CD1c-positive myeloid dendritic cell (primary cell): ENCODE measurements at regions not wholly inside any gene's neighbourhood (a gene's known extent, or its start where the extent isn't known, plus 50 kb on each side); places are given as distances from the start of the nearest gene placed in this dataset.
"Not testable (repeated sequence)": the region's sequence is repeated elsewhere in the genome, so short reads cannot be mapped to it uniquely, and the experiment has no call there.

Source experiments
- DNase-seq: peaks from one replicate; pipeline ENCODE4 v3.0.0-alpha.2; 2016; ENCODE audit errors: extremely low spot score

DNA sequence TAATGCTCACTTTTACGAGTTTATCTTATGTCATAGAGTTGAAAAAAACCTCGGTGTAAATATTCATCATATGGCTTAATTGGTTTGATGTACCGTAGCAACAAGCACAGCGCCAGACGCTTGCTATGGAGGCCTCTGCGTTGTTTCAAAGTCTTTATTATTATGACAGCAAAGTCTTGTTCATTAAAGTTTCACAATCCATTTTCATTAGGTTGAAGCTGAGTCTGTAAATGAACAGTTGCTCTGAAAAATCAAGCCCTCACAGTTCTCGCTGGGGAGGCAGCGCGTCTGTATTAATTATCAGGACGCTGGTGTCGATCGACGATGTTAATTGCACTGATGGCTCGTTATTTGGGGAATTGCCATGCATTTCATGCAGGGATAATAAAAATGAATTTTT lies 185.6 kb downstream of the INSC start:
- no peak for DNase-seq

DNA sequence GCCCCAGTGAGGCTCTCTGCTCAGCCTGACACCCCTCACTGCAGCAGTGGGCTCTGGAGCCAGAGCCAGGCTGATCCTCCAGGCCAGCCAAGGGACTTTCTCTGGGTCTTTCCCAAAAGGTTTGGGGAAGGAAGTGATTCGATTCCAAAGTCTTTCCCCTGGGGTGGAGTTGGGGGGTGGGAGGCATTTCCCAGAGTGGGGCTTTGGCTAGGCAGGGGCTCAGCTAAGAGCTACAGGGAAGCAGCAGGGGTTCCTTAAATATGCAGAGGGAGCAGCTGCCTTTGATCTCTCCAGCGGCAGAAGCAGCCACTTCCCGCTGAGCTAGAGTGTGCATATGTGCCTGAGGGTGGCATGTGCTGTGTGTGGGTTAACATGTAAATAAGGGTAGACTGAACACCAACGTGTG lies 192.9 kb downstream of the INSC start:
- DNase-seq, result no peak

GRCh38 chr11:15308840-15309239 lies 194.1 kb downstream of the INSC start:
- DNase-seq, result no peak

- no peak for DNase-seq
Observed at GRCh38 chr11:15309296-15309695, 194.6 kb downstream of the INSC start.

DNA sequence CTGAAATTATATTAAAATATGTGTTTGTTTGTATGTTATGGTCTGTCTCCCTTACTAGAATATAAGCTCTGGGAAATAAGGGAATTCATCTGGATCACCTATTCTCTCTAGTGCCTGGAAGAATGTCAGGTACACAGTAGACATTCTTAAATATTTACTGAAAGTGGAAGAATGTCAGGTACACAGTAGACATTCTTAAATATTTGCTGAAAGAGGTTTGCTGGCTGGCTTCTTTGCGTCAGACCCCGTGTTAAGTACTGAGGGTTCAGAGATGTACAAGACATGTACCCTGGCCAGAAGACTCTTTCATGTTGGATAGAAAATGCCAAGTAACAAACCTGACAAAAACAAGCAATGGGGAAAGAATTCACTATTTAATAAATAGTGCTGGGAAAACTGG lies 199.1 kb downstream of the INSC start:
- no peak for DNase-seq

DNA sequence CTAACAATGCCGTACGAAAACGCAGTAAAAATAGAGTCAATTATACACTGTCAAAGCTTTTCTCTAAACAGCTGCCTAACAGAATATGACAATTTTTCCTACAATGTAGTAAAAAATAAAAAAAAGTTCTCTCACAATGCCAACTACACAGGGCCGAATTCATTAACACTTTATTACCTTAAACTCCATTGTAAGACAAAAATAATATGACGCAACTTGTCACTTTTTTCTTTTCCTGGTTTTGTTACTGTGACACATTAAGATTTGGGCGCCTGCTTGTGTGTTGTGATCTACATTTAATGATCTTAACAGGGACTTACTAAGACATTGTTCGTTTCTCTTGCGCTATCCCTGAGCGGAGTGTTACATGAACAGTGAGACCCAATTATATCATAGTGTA lies 204.1 kb downstream of the INSC start:
- no peak for DNase-seq

DNA sequence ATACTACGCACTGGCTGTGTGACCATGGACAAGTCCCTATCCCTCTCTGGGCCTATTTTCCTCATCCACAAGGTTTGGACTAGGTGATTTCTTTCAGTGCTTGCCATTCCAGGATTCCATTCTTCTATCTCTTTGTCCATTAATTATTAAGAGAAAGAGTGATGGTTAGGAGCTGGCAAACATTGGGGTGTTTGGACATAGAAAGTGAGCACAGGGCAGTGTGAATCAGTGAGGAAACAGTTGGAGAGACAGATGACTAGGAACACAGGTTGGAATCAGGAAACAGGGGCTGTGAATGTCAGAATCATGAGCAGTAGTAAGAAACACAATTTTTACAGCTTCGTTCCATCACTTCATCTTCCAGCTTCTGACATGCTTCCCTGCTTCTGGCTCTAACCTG lies 211.8 kb downstream of the INSC start:
- DNase-seq, result no peak

DNA sequence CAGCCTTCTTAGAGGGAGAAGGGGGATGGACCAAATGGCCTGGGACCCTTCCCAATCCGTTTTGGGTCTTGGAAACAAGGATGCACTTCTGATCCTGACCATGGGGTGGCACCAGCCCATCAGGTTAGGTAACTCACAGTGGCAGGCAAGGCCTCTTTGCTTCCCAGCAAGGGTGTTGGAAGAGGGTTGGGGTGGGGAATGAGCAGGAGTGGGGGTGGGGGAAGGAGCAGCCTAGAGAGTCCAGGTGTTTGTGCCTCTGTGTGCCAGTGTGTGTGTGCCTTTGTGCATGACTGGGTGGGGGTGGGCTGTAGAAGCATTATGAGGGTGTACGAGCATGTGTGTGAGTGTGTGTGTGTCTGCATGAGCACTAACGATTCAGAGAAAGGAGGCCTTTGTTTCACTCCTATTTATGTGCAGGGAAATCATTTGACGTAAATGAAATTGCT lies 213.1 kb downstream of the INSC start:
- DNase-seq, result no peak

DNA sequence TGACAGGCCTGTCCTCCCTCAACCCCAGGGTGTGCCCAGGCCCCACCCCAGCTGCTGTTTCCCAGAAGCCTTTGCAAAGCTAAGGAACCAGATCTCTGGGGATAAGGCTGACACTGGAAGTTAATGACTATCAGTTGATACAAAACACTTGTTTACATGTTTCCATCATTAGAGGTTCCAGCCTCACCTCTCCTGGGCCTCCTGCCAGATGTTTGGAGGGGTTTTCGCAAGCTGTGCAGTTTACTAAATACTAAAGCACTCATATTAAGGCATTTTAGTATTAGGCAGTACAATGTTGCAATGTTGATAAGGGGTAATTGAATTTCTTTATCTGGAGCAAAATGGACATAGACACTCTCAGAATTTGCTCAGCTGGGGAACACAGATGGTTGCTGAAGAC lies 218.7 kb downstream of the INSC start:
- DNase-seq, result no peak

GRCh38 chr11:15334766-15335165 lies 220.0 kb downstream of the INSC start:
- DNase-seq, result no peak

- DNase-seq, result no peak
Observed at GRCh38 chr11:15336021-15336420, 221.3 kb downstream of the INSC start.

DNA sequence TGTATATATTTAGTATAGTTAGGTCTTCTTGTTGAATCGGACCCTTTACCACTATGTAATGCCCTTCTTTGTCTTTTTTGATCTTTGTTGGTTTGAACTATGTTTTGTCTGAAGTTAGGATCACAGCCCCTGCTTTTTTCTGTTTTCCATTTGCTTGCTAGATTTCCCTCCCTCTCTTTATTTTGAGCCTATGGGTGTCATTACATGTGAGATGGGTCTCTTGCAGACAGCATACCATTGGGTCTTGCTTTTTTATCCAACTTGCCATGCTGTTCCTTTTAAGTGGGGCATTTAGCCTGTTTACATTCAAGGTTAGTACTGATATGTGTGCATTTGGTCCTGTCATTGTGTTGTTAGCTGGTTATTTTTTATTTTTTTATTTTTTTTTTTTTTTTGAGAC lies 224.6 kb downstream of the INSC start:
- no peak for DNase-seq

- no peak for DNase-seq
Observed at GRCh38 chr11:15341587-15341986, 226.9 kb downstream of the INSC start.

- DNase-seq, result no peak
Observed at GRCh38 chr11:15342163-15342562, 227.4 kb downstream of the INSC start.

- no peak for DNase-seq
Observed at GRCh38 chr11:15346907-15347306, 232.2 kb downstream of the INSC start.

- no peak for DNase-seq
Observed at GRCh38 chr11:15347969-15348734, 233.4 kb downstream of the INSC start.

DNA sequence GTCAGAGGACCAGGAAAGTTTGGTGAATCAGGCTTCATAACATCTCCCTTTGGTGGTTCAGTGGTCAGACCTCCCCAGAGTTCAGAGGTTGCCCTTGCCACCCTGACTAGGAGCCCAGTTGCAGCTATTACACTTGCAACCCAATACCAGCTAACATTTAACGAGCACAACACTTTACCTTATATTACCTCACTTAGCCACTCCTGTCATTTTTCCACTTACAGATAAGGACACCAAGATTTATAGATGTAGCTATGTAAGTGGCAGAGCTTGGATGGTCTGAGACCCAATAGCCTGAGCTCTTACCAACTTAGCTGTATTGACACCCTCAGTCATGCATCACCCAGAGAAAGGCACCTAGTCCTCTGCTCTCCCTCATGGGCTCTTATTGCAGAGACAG lies 234.7 kb downstream of the INSC start:
- no peak for DNase-seq

- no peak for DNase-seq
Observed at GRCh38 chr11:15361316-15361715, 246.6 kb downstream of the INSC start.

DNA sequence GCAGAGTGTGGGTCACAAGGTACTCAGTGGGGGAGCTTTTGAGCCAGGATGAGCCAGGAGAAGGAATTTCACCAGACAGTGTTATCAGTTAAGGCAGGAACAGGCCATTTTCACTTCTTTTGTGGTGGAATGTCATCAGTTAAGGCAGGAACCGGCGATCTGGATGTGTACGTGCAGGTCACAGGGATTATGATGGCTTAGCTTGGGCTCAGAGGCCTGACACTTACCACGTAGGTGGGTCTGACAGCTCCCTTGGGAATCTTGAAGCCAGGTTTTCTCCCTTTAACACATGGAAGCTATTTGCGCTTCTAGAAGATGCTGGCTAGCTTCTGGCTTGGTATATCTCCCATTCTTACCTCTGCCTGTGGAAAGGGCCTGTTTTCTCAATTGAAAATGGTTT lies 250.6 kb downstream of the INSC start:
- not testable (repeated sequence) for DNase-seq

GRCh38 chr11:15367695-15368094 lies 253.0 kb downstream of the INSC start:
- DNase-seq, result no peak

GRCh38 chr11:15370495-15371147 lies 255.9 kb downstream of the INSC start:
- no peak for DNase-seq

- DNase-seq, result no peak
Observed at GRCh38 chr11:15371533-15371932, 256.8 kb downstream of the INSC start.

GRCh38 chr11:15374418-15374817 lies 259.7 kb downstream of the INSC start:
- no peak for DNase-seq

DNA sequence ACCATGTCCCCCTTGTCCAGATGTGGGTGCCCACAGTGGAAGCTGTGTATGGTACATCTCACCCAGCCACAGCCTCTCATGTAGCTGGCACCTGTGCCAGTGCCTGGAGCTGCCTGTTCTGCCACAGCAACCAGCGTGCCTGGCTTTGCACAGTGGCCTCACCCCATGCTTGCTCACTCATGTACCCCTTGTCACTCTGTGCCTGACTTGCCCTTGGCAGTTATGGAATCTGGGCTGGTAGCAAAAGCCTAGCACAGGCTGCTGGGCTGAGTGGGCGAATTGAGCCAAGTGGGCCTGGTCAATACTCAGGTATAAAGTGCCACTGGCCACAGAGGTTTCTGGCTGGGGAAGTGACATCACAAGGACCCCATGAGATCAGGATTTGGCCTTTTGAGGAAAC lies 264.2 kb downstream of the INSC start:
- no peak for DNase-seq
